HL-60 (cell line): ENCODE measurements at regions not wholly inside any gene's neighbourhood (a gene's known extent, or its start where the extent isn't known, plus 50 kb on each side); places are given as distances from the start of the nearest gene placed in this dataset.

Experiments used
- CTCF ChIP-seq: IDR thresholded peaks from one replicate; pipeline ENCODE4 v1.5.1; 2011; ENCODE audit warnings: low read length, control low read depth, inconsistent platforms; ENCODE audit not compliant: insufficient read depth
- GABPA ChIP-seq: IDR thresholded peaks from 2 replicates; pipeline ENCODE4 v1.6.1; 2012; ENCODE audit warnings: low read depth
- POLR2AphosphoS5 ChIP-seq: IDR thresholded peaks from 2 replicates; pipeline ENCODE4 v1.6.1; 2012; ENCODE audit warnings: low read depth
- REST ChIP-seq: IDR thresholded peaks from 2 replicates; pipeline ENCODE4 v1.6.1; 2012; ENCODE audit warnings: low read depth; ENCODE audit not compliant: insufficient replicate concordance
- SPI1 ChIP-seq: IDR thresholded peaks from 2 replicates; pipeline ENCODE4 v1.6.1; 2012; ENCODE audit warnings: low read depth, mild to moderate bottlenecking, borderline replicate concordance

- TF ChIP-seq CTCF (no peak), POLR2AphosphoS5 (no peak), REST (no peak), GABPA (no peak), SPI1 (no peak)
These were observed 502.1 kb downstream of the MN1 start for GRCh38 chr22:27299181-27300085.
